ENCODE measurements at regions not wholly inside any gene's neighbourhood (a gene's known extent, or its start where the extent isn't known, plus 50 kb on each side); places are given as distances from the start of the nearest gene placed in this dataset.

GRCh38 chr18:55047546-55047945, 88.3 kb upstream of the CCDC68 start:
- peak; percentile 46 for DNase-seq (ENCODE audit: low read depth)

- DNase-seq (ENCODE audit: low read depth): no peak
Measured at GRCh38 chr18:55041366-55041765, 82.1 kb upstream of the CCDC68 start.

GRCh38 chr18:55038162-55038561, 78.9 kb upstream of the CCDC68 start:
- peak; percentile 50 for DNase-seq (ENCODE audit: low read depth)

- DNase-seq (ENCODE audit: low read depth): peak; percentile 40
Measured at GRCh38 chr18:55034742-55035141, 75.5 kb upstream of the CCDC68 start.

- no peak for DNase-seq (ENCODE audit: low read depth)
Measured at GRCh38 chr18:55031979-55032378, 72.7 kb upstream of the CCDC68 start.

GRCh38 chr18:55031576-55031975, 72.3 kb upstream of the CCDC68 start:
- DNase-seq (ENCODE audit: low read depth): no peak

GRCh38 chr18:55031164-55031563, 71.9 kb upstream of the CCDC68 start:
- DNase-seq (ENCODE audit: low read depth): no peak

- DNase-seq (ENCODE audit: low read depth): no peak
Measured at GRCh38 chr18:55024564-55024963, 65.3 kb upstream of the CCDC68 start.

GRCh38 chr18:55018602-55019001, 59.3 kb upstream of the CCDC68 start:
- peak; percentile 73 for DNase-seq (ENCODE audit: low read depth)

- DNase-seq (ENCODE audit: low read depth): no peak
Measured at GRCh38 chr18:55014095-55014494, 54.8 kb upstream of the CCDC68 start.

- no peak for DNase-seq (ENCODE audit: low read depth)
Measured at GRCh38 chr18:55013685-55014084, 54.4 kb upstream of the CCDC68 start.

GRCh38 chr18:55013086-55013485, 53.8 kb upstream of the CCDC68 start:
- peak; percentile 22 for DNase-seq (ENCODE audit: low read depth)

- peak; percentile 35 for DNase-seq (ENCODE audit: low read depth)
Measured at GRCh38 chr18:55012008-55012407, 52.7 kb upstream of the CCDC68 start.
